Trophoblast cell (in vitro differentiated cells and primary cell): ENCODE measurements at regions not wholly inside any gene's neighbourhood (a gene's known extent, or its start where the extent isn't known, plus 50 kb on each side); places are given as distances from the start of the nearest gene placed in this dataset.

Source experiments
- DNase-seq, 2 donors: peaks; one replicate each; pipeline ENCODE4 v3.0.0-alpha.2; 2016
- H2AFZ ChIP-seq: 2 replicates; pipeline ENCODE4 v1.6.1; 2013; ENCODE audit warnings: low read length, moderate library complexity, mild to moderate bottlenecking; ENCODE audit not compliant: insufficient read depth, poor library complexity
- H2AK5ac ChIP-seq: 2 replicates; pipeline ENCODE4 v1.6.1; 2013; ENCODE audit warnings: mild to moderate bottlenecking, low read length
- H2BK120ac ChIP-seq: 2 replicates; pipeline ENCODE4 v1.6.1; 2013; ENCODE audit warnings: low read length, mild to moderate bottlenecking, moderate library complexity; ENCODE audit not compliant: insufficient read depth, poor library complexity
- H2BK12ac ChIP-seq: 2 replicates; pipeline ENCODE4 v1.6.1; 2013; ENCODE audit warnings: mild to moderate bottlenecking, low read length, moderate library complexity
- H2BK5ac ChIP-seq: 2 replicates; pipeline ENCODE4 v1.6.1; 2013; ENCODE audit warnings: low read length, low read depth, moderate library complexity, mild to moderate bottlenecking; ENCODE audit not compliant: poor library complexity
- H3K14ac ChIP-seq: 2 replicates; pipeline ENCODE4 v1.6.1; 2013; ENCODE audit warnings: mild to moderate bottlenecking, low read length
- H3K18ac ChIP-seq: 2 replicates; pipeline ENCODE4 v1.6.1; 2013; ENCODE audit warnings: mild to moderate bottlenecking, low read length
- H3K23ac ChIP-seq: 2 replicates; pipeline ENCODE4 v1.6.1; 2013; ENCODE audit warnings: low read length
- H3K27ac ChIP-seq: 2 replicates; pipeline ENCODE4 v1.5.1; 2013; ENCODE audit warnings: low read depth, mild to moderate bottlenecking, inconsistent platforms, low read length, moderate library complexity
- H3K27me3 ChIP-seq: 2 replicates; pipeline ENCODE4 v1.6.1; 2013; ENCODE audit warnings: inconsistent platforms, mild to moderate bottlenecking, low read length, moderate library complexity; ENCODE audit not compliant: insufficient read depth
- H3K36me3 ChIP-seq, 2 experiments: 1 replicate in 1 of 2; 2 replicates in 1 of 2; pipeline ENCODE4 v1.6.1; 2013; ENCODE audit warnings: low read length in 2 of 2, mild to moderate bottlenecking in 2 of 2, moderate library complexity in 1 of 2; ENCODE audit not compliant: insufficient read depth in 2 of 2, control insufficient read depth in 1 of 2
- H3K4ac ChIP-seq: 2 replicates; pipeline ENCODE4 v1.6.1; 2013; ENCODE audit warnings: low read depth, mild to moderate bottlenecking, low read length, moderate library complexity
- H3K4me1 ChIP-seq, 2 experiments: 1 replicate in 1 of 2; 2 replicates in 1 of 2; pipeline ENCODE4 v1.6.1; 2013; ENCODE audit warnings: low read length in 2 of 2, mild to moderate bottlenecking in 2 of 2, moderate library complexity in 1 of 2; ENCODE audit not compliant: insufficient read depth in 2 of 2, control insufficient read depth in 1 of 2
- H3K4me2 ChIP-seq: 2 replicates; pipeline ENCODE4 v1.6.1; 2013; ENCODE audit warnings: inconsistent platforms, mild to moderate bottlenecking, low read length, moderate library complexity
- H3K4me3 ChIP-seq: 2 replicates; pipeline ENCODE4 v1.5.1; 2013; ENCODE audit warnings: mild to moderate bottlenecking, low read depth, low read length, inconsistent platforms
- H3K79me1 ChIP-seq: one replicate; pipeline ENCODE4 v1.6.1; 2013; ENCODE audit warnings: low read length
- H3K79me2 ChIP-seq: 2 replicates; pipeline ENCODE4 v1.6.1; 2013; ENCODE audit warnings: low read length, mild to moderate bottlenecking; ENCODE audit not compliant: control insufficient read depth, insufficient read depth, poor library complexity
- H3K9ac ChIP-seq: 2 replicates; pipeline ENCODE4 v1.6.1; 2013; ENCODE audit warnings: mild to moderate bottlenecking, low read length
- H3K9me3 ChIP-seq: 2 replicates; pipeline ENCODE4 v1.6.1; 2013; ENCODE audit warnings: low read depth, mild to moderate bottlenecking, control low read depth, inconsistent platforms, low read length; ENCODE audit not compliant: insufficient read depth
- H4K12ac ChIP-seq: 2 replicates; pipeline ENCODE4 v1.6.1; 2013; ENCODE audit warnings: low read depth, mild to moderate bottlenecking, low read length, moderate library complexity
- H4K8ac ChIP-seq: 2 replicates; pipeline ENCODE4 v1.6.1; 2013; ENCODE audit warnings: low read depth, mild to moderate bottlenecking, low read length, moderate library complexity
- H4K91ac ChIP-seq: one replicate; pipeline ENCODE4 v1.6.1; 2013; ENCODE audit warnings: low read depth, mild to moderate bottlenecking, low read length, moderate library complexity
- WGBS: extraction: QIAGEN DNeasy Blood & Tissue Kit; methylation state at CpG from one replicate; pipeline ENCODE4 v1.1.7; 2013; ENCODE audit warnings: missing lambda C conversion rate; ENCODE audit not compliant: insufficient read length, insufficient coverage; ENCODE audit errors: extremely low coverage; 5-methylcytosine and 5-hydroxymethylcytosine counted together

DNA sequence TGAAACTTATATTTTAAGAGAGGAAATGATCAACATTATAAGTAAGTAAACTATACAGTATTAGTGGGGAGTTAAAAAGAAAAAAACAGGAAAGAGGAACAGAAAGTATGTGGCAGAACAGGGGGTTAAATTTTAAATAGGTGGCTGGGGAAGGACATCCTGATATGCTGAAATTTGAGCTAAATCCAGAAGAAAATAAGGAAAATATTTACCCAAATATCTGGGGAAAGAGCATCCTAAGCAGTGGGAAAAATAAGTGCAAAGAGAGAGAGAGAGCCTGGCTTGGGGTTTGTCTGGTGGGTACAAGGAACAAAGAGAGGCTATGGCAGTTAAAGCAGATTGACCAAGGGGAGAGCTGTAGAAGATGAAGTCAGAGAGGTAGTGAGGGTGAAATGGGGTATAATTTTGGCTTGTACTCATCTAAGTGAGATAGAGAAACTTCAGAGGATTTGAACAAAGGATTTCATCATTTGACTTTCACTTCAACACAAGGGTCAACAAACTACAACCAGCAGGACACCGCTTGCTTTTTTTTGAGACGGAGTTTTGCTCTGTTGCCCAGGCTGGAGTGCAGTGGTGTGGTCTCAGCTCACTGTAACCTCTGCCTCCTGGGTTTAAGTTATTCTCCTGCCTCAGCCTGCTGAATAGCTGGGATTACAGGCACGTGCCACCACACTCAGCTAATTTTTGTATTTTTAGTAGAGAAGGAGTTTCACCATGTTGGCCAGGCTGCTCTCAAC lies 328.4 kb upstream of the CNR1 start:
- no CpG with 5 or more reads among the region's 3 CpGs for WGBS
- H3K14ac ChIP-seq, result no peak overlapping the region
- no peak overlapping the region for H3K23ac ChIP-seq
- H2BK5ac ChIP-seq, result no peak overlapping the region
- H3K27ac ChIP-seq, result no peak overlapping the region
- no peak overlapping the region for H2AFZ ChIP-seq
- no peak for DNase-seq
- no peaks in the 10 kb centered on the region for H3K36me3 ChIP-seq
- H2BK12ac ChIP-seq, result no peak overlapping the region
- H2AK5ac ChIP-seq, result no peak overlapping the region
- H3K4me3 ChIP-seq, result no peak overlapping the region
- H3K4ac ChIP-seq, result no peak overlapping the region
- H3K4me2 ChIP-seq, result no peak overlapping the region
- H2BK120ac ChIP-seq, result no peak overlapping the region
- no peaks in the 10 kb centered on the region for H3K27me3 ChIP-seq
- no peaks in the 10 kb centered on the region for H3K79me2 ChIP-seq
- H4K12ac ChIP-seq, result no peak overlapping the region
- no peaks in the 10 kb centered on the region for H3K4me1 ChIP-seq
- no peak overlapping the region for H3K18ac ChIP-seq
- H3K79me1 ChIP-seq, result no peaks in the 10 kb centered on the region
- peaks cover 1% of the 10 kb centered on the region for H3K9me3 ChIP-seq
- no peak overlapping the region for H4K8ac ChIP-seq
- no peak overlapping the region for H4K91ac ChIP-seq
- H3K9ac ChIP-seq, result no peak overlapping the region

GRCh38 chr6:88493717-88494116 lies 327.6 kb upstream of the CNR1 start:
- no peak overlapping the region for H3K4me2 ChIP-seq
- H3K27ac ChIP-seq, result no peak overlapping the region
- H3K14ac ChIP-seq, result no peak overlapping the region
- no peak overlapping the region for H2AK5ac ChIP-seq
- H3K9me3 ChIP-seq, result peaks cover 1% of the 10 kb centered on the region
- H3K4me1 ChIP-seq, result no peaks in the 10 kb centered on the region
- no peak overlapping the region for H3K9ac ChIP-seq
- H3K27me3 ChIP-seq, result no peaks in the 10 kb centered on the region
- no peak overlapping the region for H3K18ac ChIP-seq
- H3K79me1 ChIP-seq, result no peaks in the 10 kb centered on the region
- no peak overlapping the region for H2BK5ac ChIP-seq
- H3K4me3 ChIP-seq, result no peak overlapping the region
- no peaks in the 10 kb centered on the region for H3K79me2 ChIP-seq
- no peak overlapping the region for H2BK12ac ChIP-seq
- no peak overlapping the region for H3K4ac ChIP-seq
- no peak overlapping the region for H2AFZ ChIP-seq
- H4K8ac ChIP-seq, result no peak overlapping the region
- H3K23ac ChIP-seq, result no peak overlapping the region
- no CpG with 5 or more reads among the region's 2 CpGs for WGBS
- no peak for DNase-seq
- no peak overlapping the region for H2BK120ac ChIP-seq
- no peaks in the 10 kb centered on the region for H3K36me3 ChIP-seq
- H4K91ac ChIP-seq, result no peak overlapping the region
- no peak overlapping the region for H4K12ac ChIP-seq

DNA sequence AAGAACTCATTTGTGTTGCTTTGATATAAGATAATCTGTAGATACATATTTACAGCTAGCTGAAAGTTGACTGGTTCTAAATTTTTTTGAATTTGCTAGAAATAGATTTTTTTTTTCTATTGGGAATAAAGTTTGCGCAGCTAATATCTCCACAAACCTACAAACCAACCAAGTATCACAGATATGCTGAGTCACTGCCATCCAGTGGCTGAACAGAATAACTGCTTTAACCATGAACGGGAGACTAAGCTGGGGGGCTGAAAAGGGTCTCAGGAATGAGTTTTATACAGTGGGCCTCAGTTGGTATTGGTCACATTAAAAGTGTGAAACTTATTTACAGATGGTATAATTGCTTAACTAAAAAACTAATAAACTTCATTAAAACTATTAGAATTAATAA lies 326.7 kb upstream of the CNR1 start:
- Histone ChIP-seq H3K14ac (no peak overlapping the region), H3K4me2 (no peak overlapping the region), H3K79me1 (no peaks in the 10 kb centered on the region), H3K36me3 (no peaks in the 10 kb centered on the region), H4K8ac (no peak overlapping the region), H3K27ac (no peak overlapping the region), H3K23ac (no peak overlapping the region), H3K9me3 (no peaks in the 10 kb centered on the region), H3K18ac (no peak overlapping the region), H3K4me1 (no peaks in the 10 kb centered on the region), H3K4ac (no peak overlapping the region), H4K12ac (no peak overlapping the region), H3K27me3 (no peaks in the 10 kb centered on the region), H3K4me3 (no peak overlapping the region), H2AK5ac (no peak overlapping the region), H3K79me2 (no peaks in the 10 kb centered on the region), H2BK5ac (no peak overlapping the region), H4K91ac (no peak overlapping the region), H2AFZ (no peak overlapping the region), H2BK12ac (no peak overlapping the region), H2BK120ac (no peak overlapping the region), H3K9ac (no peak overlapping the region)
- no CpG with 5 or more reads among the region's 2 CpGs for WGBS
- DNase-seq, result peak in 1 of 2 donors; percentile 14

- Histone ChIP-seq H3K4me2 (no peak overlapping the region), H3K4me3 (no peak overlapping the region)
Measured at GRCh38 chr6:88492241-88492640, 326.1 kb upstream of the CNR1 start.

More at GRCh38 chr6:88492241-88492640, 326.1 kb upstream of the CNR1 start:
- no peak overlapping the region for H2AFZ ChIP-seq
- H3K27me3 ChIP-seq, result no peaks in the 10 kb centered on the region
- H3K27ac ChIP-seq, result no peak overlapping the region
- no peak overlapping the region for H4K91ac ChIP-seq
- H2BK120ac ChIP-seq, result no peak overlapping the region
- no peaks in the 10 kb centered on the region for H3K4me1 ChIP-seq
- no peak overlapping the region for H2BK5ac ChIP-seq
- no peak overlapping the region for H3K9ac ChIP-seq
- H3K9me3 ChIP-seq, result no peaks in the 10 kb centered on the region
- H3K4ac ChIP-seq, result no peak overlapping the region
- H2BK12ac ChIP-seq, result no peak overlapping the region
- no peaks in the 10 kb centered on the region for H3K79me2 ChIP-seq
- no CpG with 5 or more reads among the region's 2 CpGs for WGBS
- H3K14ac ChIP-seq, result no peak overlapping the region
- H4K12ac ChIP-seq, result no peak overlapping the region
- H3K36me3 ChIP-seq, result no peaks in the 10 kb centered on the region
- H2AK5ac ChIP-seq, result no peak overlapping the region
- H3K18ac ChIP-seq, result no peak overlapping the region
- H4K8ac ChIP-seq, result no peak overlapping the region
- H3K23ac ChIP-seq, result no peak overlapping the region
- H3K79me1 ChIP-seq, result no peaks in the 10 kb centered on the region
- no peak for DNase-seq
